Suppressor macrophage treated with lipopolysaccharide for 4 hours (primary cell): ENCODE measurements at regions not wholly inside any gene's neighbourhood (a gene's known extent, or its start where the extent isn't known, plus 50 kb on each side); places are given as distances from the start of the nearest gene placed in this dataset.
"Not testable (repeated sequence)": the region's sequence is repeated elsewhere in the genome, so short reads cannot be mapped to it uniquely, and the experiment has no call there.

Source experiments
- DNase-seq: peaks from one replicate; pipeline ENCODE4 v3.0.0-alpha.2; 2020

DNA sequence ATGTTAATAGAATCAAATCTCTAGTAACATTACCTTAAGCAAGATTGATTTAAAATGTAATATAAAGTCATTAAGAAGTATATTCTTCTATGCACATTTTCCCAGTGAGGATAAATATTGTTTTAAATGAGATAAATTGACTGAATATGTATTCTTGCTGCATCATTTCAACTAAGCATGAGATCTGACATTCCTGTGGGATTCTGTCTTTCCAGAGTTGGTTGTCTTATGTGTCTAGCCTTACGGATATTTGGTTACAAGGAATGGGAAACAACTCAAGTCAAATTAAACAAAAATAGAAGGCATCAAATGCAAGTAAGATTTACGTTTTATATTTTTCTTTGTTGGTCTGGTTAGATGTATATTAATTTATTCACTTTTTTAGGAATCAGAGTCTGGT is 287.5 kb downstream of the PTGER3 start:
- DNase-seq: no peak

GRCh38 chr1:70762386-70762785 is 285.2 kb downstream of the PTGER3 start:
- no peak for DNase-seq

GRCh38 chr1:70764747-70765146 is 282.9 kb downstream of the PTGER3 start:
- no peak for DNase-seq

- no peak for DNase-seq
These were observed 280.2 kb downstream of the PTGER3 start for GRCh38 chr1:70767377-70767776.

DNA sequence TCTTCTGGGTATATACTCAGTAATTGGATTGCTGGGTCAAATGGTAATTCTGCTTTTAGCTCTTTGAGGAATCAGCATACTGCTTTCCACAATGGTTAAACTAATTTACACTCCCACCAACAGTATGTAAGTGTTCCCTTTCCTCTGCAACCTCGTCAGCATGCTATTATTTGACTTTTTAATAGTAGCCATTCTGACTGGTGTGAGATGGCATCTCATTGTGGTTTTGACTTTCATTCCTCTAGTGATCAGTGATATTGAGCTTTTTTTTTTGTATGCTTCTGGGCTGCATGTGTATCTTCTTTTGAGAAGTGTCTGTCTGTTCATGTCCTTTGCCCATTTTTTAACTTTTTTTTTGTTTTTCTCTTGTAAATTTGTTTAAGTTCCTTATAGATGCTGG is 279.4 kb downstream of the PTGER3 start:
- no peak for DNase-seq

DNA sequence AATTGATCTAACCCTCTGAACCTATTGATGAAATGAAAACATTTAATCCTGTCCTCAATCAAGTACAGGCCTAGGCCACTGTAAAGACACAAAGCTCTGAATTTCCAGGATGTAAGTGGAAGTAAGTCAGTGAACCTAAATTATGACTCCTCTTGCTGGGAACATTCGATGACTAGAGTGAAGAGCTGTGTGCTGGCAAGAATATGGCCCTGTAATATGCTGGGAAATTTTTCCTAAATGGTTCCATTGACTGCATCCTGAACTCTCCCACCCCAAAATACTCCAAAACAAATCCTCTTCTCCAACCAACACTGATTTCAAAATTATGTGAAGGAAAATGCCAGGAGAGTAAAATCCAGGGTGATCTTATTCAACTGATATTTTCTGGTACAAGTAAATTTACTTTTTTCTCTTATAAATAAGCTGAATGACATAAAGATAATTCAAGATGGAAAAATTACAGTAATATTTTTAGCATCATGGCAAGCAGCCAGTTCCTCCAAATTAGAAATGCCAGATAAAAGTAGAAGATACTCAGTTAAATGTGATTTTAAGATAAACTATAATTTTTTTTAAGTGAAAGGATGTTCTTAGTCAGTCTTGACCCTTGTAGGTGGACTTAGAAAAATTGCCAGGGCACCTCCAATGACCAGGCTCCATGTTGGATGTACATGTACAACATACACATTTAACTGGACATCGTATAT is 269.4 kb downstream of the PTGER3 start:
- no peak for DNase-seq

GRCh38 chr1:70778934-70779333 is 268.7 kb downstream of the PTGER3 start:
- DNase-seq: no peak

DNA sequence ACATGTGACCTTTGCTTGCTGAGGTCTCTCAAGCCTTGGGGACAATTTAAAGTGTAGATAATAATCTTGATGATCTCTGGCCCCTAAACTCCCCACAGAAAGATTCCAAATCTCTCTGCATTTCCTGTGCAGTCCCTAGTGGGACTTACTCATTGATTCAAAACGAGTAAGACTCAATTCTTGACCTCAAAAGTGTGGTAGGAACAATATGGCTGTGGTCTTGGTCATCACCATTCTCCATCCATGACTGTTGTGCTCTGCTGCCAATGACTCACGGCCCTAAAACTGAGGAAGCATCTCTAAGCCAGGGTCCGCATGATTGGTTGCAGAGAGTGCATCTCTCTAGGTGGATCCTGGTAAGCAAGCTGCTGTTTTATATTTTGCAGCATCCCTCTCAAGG is 268.0 kb downstream of the PTGER3 start:
- no peak for DNase-seq

- no peak for DNase-seq
These were observed 262.3 kb downstream of the PTGER3 start for GRCh38 chr1:70785287-70785686.

DNA sequence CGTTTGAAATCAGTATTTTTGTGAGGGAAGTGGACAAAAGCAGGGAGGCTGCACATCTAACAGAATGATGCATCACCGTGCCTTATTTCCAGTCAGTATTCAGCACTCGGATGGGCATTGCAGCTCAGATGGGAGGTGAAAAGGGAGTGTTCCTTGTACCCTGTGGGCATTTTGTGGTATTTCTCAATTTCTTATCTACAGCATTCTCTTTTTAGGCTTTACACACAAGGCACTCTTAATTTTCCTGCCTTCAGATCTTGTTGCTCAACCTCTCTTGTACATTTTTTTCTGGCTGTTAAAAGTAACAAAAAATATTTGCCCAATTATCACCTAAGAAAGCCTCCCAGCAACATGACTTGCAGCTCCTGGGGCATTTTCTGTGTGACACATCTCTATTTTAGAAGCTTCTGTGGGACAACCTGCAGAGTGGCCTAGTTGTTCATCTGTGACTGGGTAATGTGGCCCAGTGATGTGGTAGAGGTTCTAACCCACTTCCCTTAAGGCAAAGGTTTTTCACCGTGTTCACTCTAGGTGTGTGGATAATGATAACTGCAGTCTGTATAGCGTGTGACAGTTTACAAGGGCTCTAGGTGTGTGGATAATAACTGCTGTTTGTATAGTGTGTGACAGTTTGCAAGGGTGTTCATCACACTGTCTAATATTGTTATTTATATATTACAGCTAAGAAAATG is 257.2 kb downstream of the PTGER3 start:
- no peak for DNase-seq

DNA sequence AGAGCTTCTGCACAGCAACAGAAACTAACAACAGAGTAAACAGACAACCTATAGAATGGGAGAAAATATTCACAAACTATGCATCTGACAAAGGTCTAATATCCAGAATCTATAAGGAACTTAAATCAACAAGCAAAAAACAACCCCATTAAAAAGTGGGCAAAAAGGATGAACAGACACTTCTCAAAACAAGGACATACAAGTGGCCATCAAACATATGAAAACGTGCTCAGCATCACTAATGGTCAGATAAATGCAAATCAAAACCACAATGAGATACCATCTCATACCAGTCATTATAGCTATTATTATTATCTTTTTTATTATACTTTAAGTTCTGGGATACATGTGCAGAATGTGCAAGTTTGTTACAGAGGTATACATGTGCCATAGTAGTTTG is 252.6 kb downstream of the PTGER3 start:
- DNase-seq: not testable (repeated sequence)

- not testable (repeated sequence) for DNase-seq
These were observed 251.3 kb downstream of the PTGER3 start for GRCh38 chr1:70796298-70796697.

DNA sequence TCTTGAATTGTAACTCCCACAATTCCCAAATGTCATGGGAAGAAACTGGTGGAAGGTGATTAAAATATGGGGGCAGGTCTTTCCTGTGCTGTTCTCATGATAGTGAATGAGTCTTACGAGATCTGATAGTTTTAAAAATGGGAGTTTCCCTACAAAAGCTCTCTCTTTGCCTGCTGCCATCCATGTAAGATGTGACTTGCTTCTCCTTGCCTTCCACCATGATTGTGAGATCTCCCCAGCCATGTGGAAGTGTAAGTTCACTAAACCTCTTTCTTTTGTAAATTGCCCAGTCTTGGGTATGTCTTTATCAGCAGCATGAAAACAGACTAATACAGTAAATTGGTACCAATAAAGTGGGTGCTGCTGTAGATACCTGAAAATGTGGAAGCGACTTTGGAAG is 245.0 kb downstream of the PTGER3 start:
- not testable (repeated sequence) for DNase-seq

GRCh38 chr1:70805641-70806040 is 242.0 kb downstream of the PTGER3 start:
- DNase-seq: no peak

GRCh38 chr1:70807088-70807664 is 240.4 kb downstream of the PTGER3 start:
- no peak for DNase-seq

DNA sequence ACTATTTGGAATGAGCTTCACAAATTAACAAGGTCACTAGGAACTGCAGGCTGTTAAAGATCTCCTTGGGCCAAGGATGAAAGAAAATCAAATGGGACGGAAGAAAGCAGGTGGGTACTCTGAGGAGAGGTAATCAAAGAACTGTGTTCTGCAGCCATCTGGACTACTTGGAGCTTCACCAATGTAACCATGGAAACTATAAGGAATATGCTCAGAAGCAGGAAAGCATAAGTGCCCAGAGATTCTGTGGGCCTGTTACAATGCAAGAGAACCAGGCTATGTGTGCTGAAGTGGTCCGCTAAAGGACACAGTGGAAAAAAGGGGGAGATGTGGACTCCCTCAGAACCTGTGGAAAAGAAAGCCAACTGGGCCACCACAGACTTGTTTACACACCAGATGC is 238.5 kb downstream of the PTGER3 start:
- DNase-seq: no peak

- no peak for DNase-seq
These were observed 235.8 kb downstream of the PTGER3 start for GRCh38 chr1:70811815-70812214.

- DNase-seq: no peak
These were observed 235.0 kb downstream of the PTGER3 start for GRCh38 chr1:70812442-70813109.

GRCh38 chr1:70818401-70818800 is 229.2 kb downstream of the PTGER3 start:
- DNase-seq: peak; percentile 61

GRCh38 chr1:70819231-70819630 is 228.4 kb downstream of the PTGER3 start:
- DNase-seq: no peak

- DNase-seq: no peak
These were observed 227.8 kb downstream of the PTGER3 start for GRCh38 chr1:70819785-70820184.

DNA sequence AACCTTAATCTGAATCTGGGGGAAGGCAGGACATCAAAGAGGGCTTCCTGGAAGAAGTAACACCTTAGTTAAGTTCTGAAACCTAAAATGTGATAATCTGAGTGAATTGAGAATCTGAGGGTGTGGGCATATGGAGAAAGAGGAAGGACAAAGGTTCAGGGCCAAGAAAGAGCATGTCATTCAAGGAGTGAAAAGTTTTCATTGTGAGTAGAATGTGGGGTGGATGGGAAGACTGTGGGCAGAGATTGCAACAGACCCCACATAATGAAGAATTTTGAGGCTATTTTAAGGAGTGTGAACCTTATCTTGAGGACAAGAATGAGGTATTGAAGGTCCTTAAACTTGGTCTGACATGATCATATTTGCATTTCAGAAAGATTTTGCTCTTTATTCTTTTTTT is 227.2 kb downstream of the PTGER3 start:
- DNase-seq: peak; percentile 50

DNA sequence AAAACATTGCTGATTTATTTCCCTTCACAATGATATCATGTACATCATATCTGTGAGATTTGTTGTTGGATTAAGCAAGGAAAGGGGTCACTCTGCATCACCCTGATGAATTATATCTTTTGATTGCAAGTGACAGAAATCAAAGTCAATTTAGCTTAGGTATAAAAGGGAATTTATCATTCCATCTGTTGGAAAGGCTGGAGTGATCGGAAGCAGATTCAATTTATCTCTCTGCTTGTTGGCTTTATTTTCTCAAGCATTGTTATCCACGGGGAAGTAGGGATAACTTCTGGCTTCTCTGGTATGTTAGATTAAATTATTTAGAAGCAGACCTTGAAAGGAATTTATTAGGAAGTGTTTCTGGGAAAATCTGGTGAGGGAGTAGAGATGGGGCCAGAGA is 226.6 kb downstream of the PTGER3 start:
- DNase-seq: no peak

- no peak for DNase-seq
These were observed 221.2 kb downstream of the PTGER3 start for GRCh38 chr1:70826428-70826827.
